ENCODE measurements at regions not wholly inside any gene's neighbourhood (a gene's known extent, or its start where the extent isn't known, plus 50 kb on each side); places are given as distances from the start of the nearest gene placed in this dataset.

DNA sequence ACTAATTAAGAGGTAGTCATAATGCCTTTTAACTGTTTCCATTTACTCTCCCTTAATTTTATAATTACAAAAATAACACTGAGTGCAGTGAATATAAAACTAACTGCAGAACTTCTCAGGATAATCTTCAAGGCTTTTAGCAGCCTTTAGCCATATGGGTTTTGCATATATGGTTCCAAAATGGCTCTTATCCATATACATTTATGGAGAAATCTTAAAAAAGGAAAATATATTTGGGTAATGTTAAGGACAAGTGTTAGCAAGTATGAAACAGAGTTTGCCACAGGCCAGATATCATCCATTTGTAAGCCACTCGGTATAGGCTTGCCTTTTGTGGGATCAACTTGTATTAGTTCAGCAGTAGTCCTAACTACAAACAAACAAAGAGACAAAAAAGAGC, 423.4 kb downstream of the PDHA2 start:
- in situ Hi-C loops (cut with MboI): no loop called here
- ATAC-seq (no peak), DNase-seq (ENCODE audit: low read depth, low spot score) (no peak), FAIRE-seq (no peak)
- RAD21 ChIA-PET (ENCODE audit: unreplicated experiment): no interaction called here
- no TSS peak for BruUV-seq (replicated peaks)
- no peaks in the 10 kb centered on the region for H3K27me3 ChIP-seq (replicated peaks in 1 of 2; ENCODE audit: control insufficient read depth in 2 of 2, insufficient read depth in 2 of 2, low read length in 1 of 2)
- SMC1A ChIA-PET (ENCODE audit: uncharacterized antibody, unreplicated experiment): interaction anchor here (0.7 to 1.3 kb wide), 2 partner anchors 20 to 942 kb away, joined by 3 to 4 read pairs; no protein-coding TSS in a partner anchor
- no peak overlapping the region for H3K27ac ChIP-seq (ENCODE audit: control insufficient read depth, insufficient read depth)
- H3K36me3 ChIP-seq (ENCODE audit: control insufficient read depth in 2 of 2, insufficient read depth in 2 of 2, low read length in 1 of 2): no peaks in the 10 kb centered on the region
- no peak overlapping the region for H3K9ac ChIP-seq (ENCODE audit: control insufficient read depth, insufficient read depth, low read length)
- no peak overlapping the region for H3K4me2 ChIP-seq (ENCODE audit: control insufficient read depth, insufficient read depth)
- CTCF ChIA-PET: no interaction called here
- POLR2A ChIA-PET: no interaction called here
- no peaks in the 10 kb centered on the region for H3K79me2 ChIP-seq (ENCODE audit: control insufficient read depth, insufficient read depth, low read length)
- no peak overlapping the region for H3K4me3 ChIP-seq
- no peaks in the 10 kb centered on the region for H3K4me1 ChIP-seq (ENCODE audit: control insufficient read depth, insufficient read depth, low read length)
- no peaks in the 10 kb centered on the region for H3K9me3 ChIP-seq (replicated peaks; ENCODE audit: control insufficient read depth, insufficient read depth, low read length)
- 0% methylated on average over 1 of the region's 1 CpG for WGBS (ENCODE audit: insufficient coverage, insufficient replicate concordance, low lambda C conversion rate, missing lambda C conversion rate)
- no peak for TF ChIP-seq FOXM1 (IDR thresholded peaks at IDR 0.05; ENCODE audit: low read depth, low read length)
- no peak overlapping the region for H2AFZ ChIP-seq (ENCODE audit: control insufficient read depth, low read depth, low read length)
- intact Hi-C loops (cut with micrococcal nuclease; ENCODE audit: unreplicated experiment): no loop called here
- H4K20me1 ChIP-seq (ENCODE audit: control insufficient read depth, insufficient read depth): no peaks in the 10 kb centered on the region

DNA sequence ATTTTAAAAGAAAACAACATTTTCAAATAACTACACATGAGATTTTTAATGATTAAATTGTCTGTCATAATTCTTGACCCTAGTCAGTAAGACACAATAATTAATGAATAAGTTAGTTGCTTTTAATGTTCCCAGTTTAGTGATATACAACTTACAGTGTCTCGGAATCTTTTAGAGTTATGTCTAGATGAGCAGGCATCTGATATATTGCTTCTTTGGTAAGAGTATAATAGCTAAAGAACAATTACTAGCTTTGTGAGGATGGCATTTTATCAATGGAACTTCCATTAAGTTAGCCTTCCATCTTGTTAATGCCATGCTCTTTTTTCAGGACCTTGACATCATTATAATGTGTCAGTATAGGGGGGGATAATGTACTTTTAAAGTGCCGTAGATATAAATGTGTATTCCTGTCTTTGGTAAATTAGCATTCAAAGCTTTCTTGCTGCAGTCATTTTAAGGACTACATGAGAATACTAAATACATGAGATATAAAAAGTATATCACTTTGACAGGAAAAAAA, 425.1 kb downstream of the PDHA2 start:
- Histone ChIP-seq H3K79me2 (ENCODE audit: control insufficient read depth, insufficient read depth, low read length) (no peaks in the 10 kb centered on the region), H3K4me2 (ENCODE audit: control insufficient read depth, insufficient read depth) (no peak overlapping the region), H3K4me1 (ENCODE audit: control insufficient read depth, insufficient read depth, low read length) (no peaks in the 10 kb centered on the region), H3K9me3 (replicated peaks; ENCODE audit: control insufficient read depth, insufficient read depth, low read length) (no peaks in the 10 kb centered on the region), H3K27me3 (replicated peaks in 1 of 2; ENCODE audit: control insufficient read depth in 2 of 2, insufficient read depth in 2 of 2, low read length in 1 of 2) (no peaks in the 10 kb centered on the region), H2AFZ (ENCODE audit: control insufficient read depth, low read depth, low read length) (no peak overlapping the region), H3K9ac (ENCODE audit: control insufficient read depth, insufficient read depth, low read length) (no peak overlapping the region), H3K36me3 (ENCODE audit: control insufficient read depth in 2 of 2, insufficient read depth in 2 of 2, low read length in 1 of 2) (no peaks in the 10 kb centered on the region), H4K20me1 (ENCODE audit: control insufficient read depth, insufficient read depth) (no peaks in the 10 kb centered on the region), H3K27ac (ENCODE audit: control insufficient read depth, insufficient read depth) (no peak overlapping the region), H3K4me3 (no peak overlapping the region)
- ATAC-seq (no peak), FAIRE-seq (no peak), DNase-seq (ENCODE audit: low read depth, low spot score) (no peak)
- POLR2A ChIA-PET: no interaction called here
- SMC1A ChIA-PET (ENCODE audit: uncharacterized antibody, unreplicated experiment): no interaction called here
- TF ChIP-seq CREB1 (IDR thresholded peaks at IDR 0.05; ENCODE audit: low read depth) (no peak), CREM (IDR thresholded peaks at IDR 0.05; ENCODE audit: low read depth) (no peak)
- in situ Hi-C loops (cut with MboI) (no loop called here), intact Hi-C loops (cut with micrococcal nuclease; ENCODE audit: unreplicated experiment) (no loop called here)
- BruUV-seq (replicated peaks): no TSS peak
- RAD21 ChIA-PET (ENCODE audit: unreplicated experiment): no interaction called here
- CTCF ChIA-PET: no interaction called here
- 27% methylated on average over 2 of the region's 2 CpGs for WGBS (ENCODE audit: insufficient coverage, insufficient replicate concordance, low lambda C conversion rate, missing lambda C conversion rate)

All from GM12878 (cell line).